Effector memory CD8-positive, alpha-beta T cell (primary cell): ENCODE measurements at regions not wholly inside any gene's neighbourhood (a gene's known extent, or its start where the extent isn't known, plus 50 kb on each side); places are given as distances from the start of the nearest gene placed in this dataset.
"Not testable (repeated sequence)": the region's sequence is repeated elsewhere in the genome, so short reads cannot be mapped to it uniquely, and the experiment has no call there.

Experiments
- ATAC-seq: fragments of 150-1000 bp; cut with Tn5 transposase; replicated peaks from 2 replicates; pipeline ENCODE4 v1.10.0; 2021; ENCODE audit warnings: mild to moderate bottlenecking, moderate library complexity
- DNase-seq, 3 experiments: peaks; one replicate each; pipeline ENCODE4 v3.0.0; 2021
- H3K27ac Mint-ChIP-seq, 2 donors: one replicate each; pipeline ENCODE4 v1.8.0; 2022; ENCODE audit warnings: mild to moderate bottlenecking in 2 of 2, mixed read lengths in 2 of 2, moderate library complexity in 2 of 2
- H3K27me3 Mint-ChIP-seq, 2 donors: one replicate each; pipeline ENCODE4 v1.8.0; 2022; ENCODE audit warnings: mixed read lengths in 2 of 2
- H3K36me3 Mint-ChIP-seq: one replicate; pipeline ENCODE4 v1.8.0; 2022; ENCODE audit warnings: mild to moderate bottlenecking, moderate library complexity, mixed read lengths; ENCODE audit not compliant: insufficient read depth
- H3K4me1 Mint-ChIP-seq, 2 donors: one replicate each; pipeline ENCODE4 v1.8.0; 2022; ENCODE audit warnings: low read depth in 2 of 2, mixed read lengths in 2 of 2
- H3K4me3 Mint-ChIP-seq, 2 donors: one replicate each; pipeline ENCODE4 v1.8.0; 2022; ENCODE audit warnings: mild to moderate bottlenecking in 2 of 2, mixed read lengths in 2 of 2, moderate library complexity in 2 of 2
- H3K9me3 Mint-ChIP-seq, 2 donors: one replicate each; pipeline ENCODE4 v1.8.0; 2022; ENCODE audit warnings: mixed read lengths in 2 of 2

DNA sequence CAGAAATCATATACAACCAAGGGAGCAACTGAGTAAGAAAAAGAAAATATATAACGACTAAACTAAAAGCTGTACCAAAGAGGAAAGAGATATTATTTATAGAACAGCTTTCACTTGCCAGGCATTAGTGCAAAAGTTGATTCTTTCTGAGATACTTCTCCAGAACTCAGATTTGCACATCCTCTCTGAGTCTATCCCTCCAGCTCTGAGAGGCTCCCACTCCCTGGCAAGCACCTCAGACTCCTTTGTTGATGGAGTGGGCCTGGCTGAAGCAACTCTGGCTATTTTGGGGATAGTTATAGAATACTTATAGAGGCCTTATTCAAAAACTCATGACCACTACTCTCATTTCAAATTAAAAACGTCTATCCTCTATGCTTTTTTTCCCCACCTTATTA, 501.6 kb upstream of the TNP1 start:
- Mint-ChIP-seq H3K4me3 (no peak overlapping the region), H3K4me1 (no peaks in the 10 kb centered on the region), H3K27ac (no peak overlapping the region), H3K36me3 (no peaks in the 10 kb centered on the region), H3K9me3 (peaks cover 0 to 3% of the 10 kb centered on the region in 2 donors), H3K27me3 (no peaks in the 10 kb centered on the region)
- ATAC-seq, result no peak
- no peak for DNase-seq

DNA sequence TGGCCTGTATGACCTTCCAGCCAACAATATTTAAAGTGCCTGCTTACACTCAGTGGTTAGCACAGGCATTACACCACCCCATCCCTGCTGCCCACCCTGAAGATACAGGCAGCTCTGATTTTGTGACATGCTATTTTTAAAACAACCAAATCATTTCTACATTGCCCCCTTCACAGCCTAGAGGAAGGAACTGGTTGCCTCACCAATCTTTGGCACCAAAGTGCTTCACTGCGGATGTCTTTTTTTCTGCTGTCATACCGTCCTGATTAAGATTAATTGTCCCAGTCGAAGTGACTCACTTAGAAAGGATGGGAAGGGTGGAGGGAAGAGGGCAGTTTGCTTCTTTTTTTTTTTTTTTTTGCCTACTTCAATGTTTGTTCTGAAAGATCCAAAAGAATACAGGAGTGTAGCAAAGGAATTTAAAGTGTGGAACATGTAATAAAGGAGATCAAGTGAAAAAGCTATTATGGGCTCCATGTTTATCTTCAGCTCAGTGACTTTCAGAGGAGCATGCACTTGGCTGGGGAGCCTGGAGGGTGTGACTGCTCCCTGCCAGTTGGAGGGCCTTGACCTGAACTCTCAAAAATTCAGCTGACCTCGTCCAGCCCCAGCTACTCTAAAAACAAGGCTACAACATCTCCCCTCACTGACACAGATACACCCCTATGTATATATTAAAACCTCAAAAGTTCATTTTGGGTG, 501.1 kb upstream of the TNP1 start:
- H3K4me1 Mint-ChIP-seq, result no peaks in the 10 kb centered on the region
- ATAC-seq, result no peak
- no peak for DNase-seq
- H3K9me3 Mint-ChIP-seq, result peaks cover 0 to 3% of the 10 kb centered on the region in 2 donors
- H3K4me3 Mint-ChIP-seq, result no peak overlapping the region
- H3K27ac Mint-ChIP-seq, result no peak overlapping the region
- no peaks in the 10 kb centered on the region for H3K36me3 Mint-ChIP-seq
- no peaks in the 10 kb centered on the region for H3K27me3 Mint-ChIP-seq

DNA sequence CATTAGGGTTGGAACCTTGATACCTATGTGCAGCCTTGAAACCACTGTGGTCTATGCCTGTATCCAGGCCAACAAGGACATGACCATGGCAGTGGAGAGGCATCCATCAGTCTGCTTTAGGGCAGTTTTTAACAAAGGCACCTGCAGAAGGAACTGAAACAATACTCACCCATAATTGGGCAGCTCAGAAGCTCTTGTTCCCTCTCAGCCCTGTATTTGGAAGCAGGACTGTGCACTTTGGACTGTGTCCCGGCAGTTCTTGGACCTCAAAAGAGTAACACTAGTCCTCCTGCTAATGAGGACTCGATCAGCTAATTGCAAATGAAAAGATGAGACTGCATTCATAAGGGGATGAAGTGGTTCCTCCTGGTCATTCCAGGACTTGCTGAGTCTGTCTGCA, 500.2 kb upstream of the TNP1 start:
- no peaks in the 10 kb centered on the region for H3K4me1 Mint-ChIP-seq
- peaks cover 0 to 4% of the 10 kb centered on the region in 2 donors for H3K27me3 Mint-ChIP-seq
- ATAC-seq (no peak), DNase-seq (no peak)
- H3K9me3 Mint-ChIP-seq, result peaks cover 0 to 3% of the 10 kb centered on the region in 2 donors
- H3K27ac Mint-ChIP-seq, result no peak overlapping the region
- no peaks in the 10 kb centered on the region for H3K36me3 Mint-ChIP-seq
- H3K4me3 Mint-ChIP-seq, result no peak overlapping the region

DNA sequence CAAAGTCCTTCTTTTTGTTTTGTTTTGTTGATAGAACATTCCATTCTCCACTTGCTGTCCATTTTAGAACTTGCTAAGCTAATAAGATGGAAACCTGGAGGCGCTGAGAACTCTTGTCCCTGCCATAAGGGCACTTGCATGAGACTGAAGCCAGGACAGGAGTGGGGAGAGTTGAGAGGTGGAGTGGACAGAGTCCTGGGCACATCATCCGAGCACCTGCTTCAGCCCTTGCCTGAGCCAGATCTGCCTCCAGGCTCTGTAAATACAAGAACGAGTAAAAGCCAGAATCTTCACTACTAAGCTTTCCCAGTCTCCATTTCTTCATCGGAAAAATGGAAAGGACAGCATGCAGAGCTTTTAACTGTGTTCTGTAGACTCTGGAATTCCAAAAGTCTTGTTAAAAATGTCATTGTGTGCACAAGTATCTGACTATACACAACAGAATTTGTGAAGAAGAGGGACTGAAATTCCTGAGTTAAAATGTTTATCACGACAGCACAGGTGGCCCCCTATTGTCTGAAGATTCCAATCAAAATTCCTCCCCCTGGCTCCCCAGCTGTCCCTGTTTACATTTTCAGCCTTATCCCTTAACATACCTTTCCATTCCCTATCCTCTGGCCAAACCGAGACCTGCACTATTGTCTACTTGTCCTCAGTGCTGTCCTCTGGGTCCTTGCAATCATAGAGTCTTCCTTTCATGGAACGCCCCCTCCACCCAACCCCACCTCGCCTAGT, 498.2 kb upstream of the TNP1 start:
- Mint-ChIP-seq H3K36me3 (no peaks in the 10 kb centered on the region), H3K4me1 (no peaks in the 10 kb centered on the region), H3K27ac (no peak overlapping the region), H3K9me3 (peaks cover 3 to 7% of the 10 kb centered on the region in 2 donors), H3K27me3 (peaks cover 0 to 12% of the 10 kb centered on the region in 2 donors), H3K4me3 (no peak overlapping the region)
- DNase-seq (no peak), ATAC-seq (no peak)

DNA sequence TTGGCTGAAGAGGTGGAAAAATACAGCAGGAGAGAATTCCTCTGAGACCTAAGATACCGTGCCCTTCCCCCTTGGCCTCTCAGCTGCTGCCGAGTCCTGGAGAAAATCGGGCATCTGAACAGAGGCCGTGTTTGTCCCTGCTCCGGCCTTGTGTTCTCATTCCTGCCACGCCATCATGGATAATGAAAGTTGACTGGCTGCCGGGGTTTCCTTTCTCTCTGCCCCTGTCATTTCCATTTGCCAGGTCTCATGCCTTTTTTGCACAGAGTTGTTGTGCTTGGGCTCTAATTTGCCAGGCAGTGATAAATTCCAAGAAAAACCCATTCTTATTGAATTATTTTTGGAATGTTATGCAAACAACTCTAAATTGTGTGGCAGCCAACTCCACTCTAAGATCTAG, 496.9 kb upstream of the TNP1 start:
- H3K36me3 Mint-ChIP-seq, result no peaks in the 10 kb centered on the region
- no peak overlapping the region for H3K4me3 Mint-ChIP-seq
- peaks cover 0 to 12% of the 10 kb centered on the region in 2 donors for H3K27me3 Mint-ChIP-seq
- H3K4me1 Mint-ChIP-seq, result no peaks in the 10 kb centered on the region
- peaks cover 3 to 7% of the 10 kb centered on the region in 2 donors for H3K9me3 Mint-ChIP-seq
- DNase-seq (no peak), ATAC-seq (no peak)
- no peak overlapping the region for H3K27ac Mint-ChIP-seq

DNA sequence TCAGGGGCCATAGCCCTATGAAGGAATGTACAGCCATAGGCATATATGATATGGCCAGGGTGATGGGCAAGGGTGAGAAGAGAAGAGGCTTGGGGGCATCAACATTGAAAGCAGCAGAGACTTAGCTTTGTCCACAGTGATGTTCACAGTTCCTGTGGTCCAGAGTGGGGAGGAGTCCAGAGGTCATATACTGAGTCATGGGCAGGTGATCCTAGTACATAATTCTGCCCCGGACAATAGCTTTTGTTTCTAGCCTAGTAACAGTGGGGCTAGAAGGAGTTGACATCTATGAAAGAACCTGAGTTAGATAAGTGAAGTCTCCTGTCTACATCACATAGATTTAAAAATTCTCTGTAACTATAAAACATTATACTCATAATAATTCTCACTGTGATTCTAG, 496.3 kb upstream of the TNP1 start:
- DNase-seq, result no peak
- peaks cover 3 to 7% of the 10 kb centered on the region in 2 donors for H3K9me3 Mint-ChIP-seq
- peaks cover 0 to 12% of the 10 kb centered on the region in 2 donors for H3K27me3 Mint-ChIP-seq
- H3K4me1 Mint-ChIP-seq, result no peaks in the 10 kb centered on the region
- no peak overlapping the region for H3K4me3 Mint-ChIP-seq
- ATAC-seq, result no peak
- no peaks in the 10 kb centered on the region for H3K36me3 Mint-ChIP-seq
- H3K27ac Mint-ChIP-seq, result no peak overlapping the region

DNA sequence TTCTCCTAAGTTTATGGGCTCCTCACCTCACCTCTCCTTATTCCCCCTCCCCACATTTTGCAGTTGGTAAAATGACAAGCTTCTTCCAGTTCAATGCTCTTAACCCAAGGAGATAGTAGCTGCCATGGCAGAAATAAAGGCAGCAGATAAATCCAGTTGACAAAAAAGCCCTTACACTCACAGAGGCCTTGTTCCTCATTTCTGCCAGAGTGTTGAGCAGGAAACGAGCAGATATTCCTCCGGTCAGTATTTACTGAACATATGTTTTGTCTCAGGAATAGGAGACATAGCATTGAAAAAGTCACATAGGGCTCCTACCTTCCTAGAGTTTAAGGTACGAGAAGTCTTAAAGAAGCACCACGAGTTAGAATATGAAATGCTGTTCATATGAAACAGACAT, 493.7 kb upstream of the TNP1 start:
- H3K9me3 Mint-ChIP-seq, result peaks cover 5 to 15% of the 10 kb centered on the region in 2 donors
- DNase-seq (no peak), ATAC-seq (no peak)
- no peaks in the 10 kb centered on the region for H3K36me3 Mint-ChIP-seq
- H3K4me3 Mint-ChIP-seq, result no peak overlapping the region
- peaks cover 0 to 12% of the 10 kb centered on the region in 2 donors for H3K27me3 Mint-ChIP-seq
- H3K27ac Mint-ChIP-seq, result no peak overlapping the region
- H3K4me1 Mint-ChIP-seq, result no peaks in the 10 kb centered on the region

DNA sequence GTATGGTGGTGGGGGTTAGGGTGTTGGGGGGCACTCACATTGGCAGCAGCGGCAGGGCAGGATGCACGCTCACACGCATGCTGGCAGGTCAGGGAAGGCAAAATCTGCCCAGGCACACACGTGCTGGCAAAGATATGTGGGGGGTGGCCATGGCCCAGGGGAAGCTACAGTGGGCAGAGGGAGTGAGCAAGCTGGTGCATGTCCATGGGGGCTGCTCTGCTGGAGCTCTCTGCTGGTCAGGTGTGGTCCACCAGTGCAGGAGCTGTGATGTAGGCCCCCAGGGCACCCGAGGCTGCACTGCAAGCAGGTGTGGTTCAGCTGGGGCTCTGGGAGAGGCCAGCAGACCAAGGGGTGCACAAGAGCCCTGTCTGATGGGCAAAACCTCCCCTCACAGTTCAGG, 491.5 kb upstream of the TNP1 start:
- no peak for ATAC-seq
- Mint-ChIP-seq H3K4me1 (no peaks in the 10 kb centered on the region), H3K27me3 (peaks cover 0 to 12% of the 10 kb centered on the region in 2 donors), H3K4me3 (no peak overlapping the region), H3K36me3 (no peaks in the 10 kb centered on the region), H3K27ac (no peak overlapping the region), H3K9me3 (peaks cover 2 to 15% of the 10 kb centered on the region in 2 donors)
- DNase-seq, result no peak

DNA sequence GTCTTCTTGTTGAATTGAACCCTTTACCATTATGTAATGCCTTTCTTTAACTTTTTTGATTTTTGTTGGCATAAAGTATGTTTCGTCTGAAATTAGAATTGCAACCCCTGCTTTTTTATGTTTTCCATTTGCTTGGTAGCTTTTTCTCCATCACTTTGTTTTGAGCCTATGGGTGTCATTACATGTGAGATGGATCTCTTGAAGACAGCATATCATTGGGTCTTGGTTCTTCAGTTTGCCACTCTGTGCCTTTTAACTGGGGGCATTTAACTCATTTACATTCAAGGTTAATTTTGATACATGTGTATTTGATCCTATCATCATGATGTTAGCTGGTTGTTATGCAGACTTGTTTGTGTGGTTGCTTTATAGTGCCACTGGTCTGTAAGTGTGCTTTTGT, 489.4 kb upstream of the TNP1 start:
- Mint-ChIP-seq H3K27ac (no peak overlapping the region), H3K36me3 (no peaks in the 10 kb centered on the region), H3K4me1 (no peaks in the 10 kb centered on the region), H3K4me3 (no peak overlapping the region), H3K9me3 (peaks cover 2 to 8% of the 10 kb centered on the region in 2 donors), H3K27me3 (no peaks in the 10 kb centered on the region)
- no peak for ATAC-seq
- no peak for DNase-seq

DNA sequence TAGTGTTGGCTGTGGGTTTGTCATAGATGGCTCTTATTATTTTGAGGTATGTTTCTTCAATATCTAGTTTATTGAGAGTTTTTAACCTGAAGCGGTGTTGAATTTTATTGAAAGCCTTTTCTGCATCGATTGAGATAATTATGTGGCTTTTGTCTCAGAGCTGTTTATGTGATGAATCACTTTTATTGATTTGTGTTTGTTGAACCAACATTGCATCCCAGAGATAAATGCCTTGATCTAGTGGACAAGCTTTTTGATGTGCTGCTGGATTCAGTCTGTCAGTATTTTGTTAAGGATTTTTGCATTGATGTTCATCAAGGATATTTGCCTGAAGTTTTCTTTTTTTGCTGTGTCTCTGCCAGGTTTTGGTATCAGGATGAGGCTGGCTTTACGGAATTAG, 487.8 kb upstream of the TNP1 start:
- H3K36me3 Mint-ChIP-seq, H3K9me3 Mint-ChIP-seq, H3K4me3 Mint-ChIP-seq, DNase-seq, ATAC-seq, H3K27ac Mint-ChIP-seq, H3K4me1 Mint-ChIP-seq, H3K27me3 Mint-ChIP-seq: not testable (repeated sequence)

DNA sequence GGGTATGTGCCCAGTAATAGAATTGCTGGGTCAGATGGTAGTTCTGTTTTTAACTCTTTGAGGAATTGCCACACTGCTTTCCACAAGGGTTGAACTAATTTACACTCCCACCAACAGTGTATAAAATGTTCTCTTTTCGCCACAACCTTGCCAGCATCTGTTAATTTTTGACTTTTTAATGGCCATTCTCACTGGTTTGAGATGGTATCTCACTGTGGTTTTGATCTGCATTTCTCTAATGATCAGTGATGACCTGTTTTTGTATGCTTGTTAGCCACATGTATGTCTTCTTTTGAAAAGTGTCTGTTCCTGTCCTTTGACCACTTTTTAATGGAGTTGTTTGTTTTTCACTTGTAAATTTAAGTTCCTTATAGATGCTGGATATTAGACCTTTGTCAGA, 486.2 kb upstream of the TNP1 start:
- not testable (repeated sequence) for H3K27me3 Mint-ChIP-seq, H3K4me1 Mint-ChIP-seq, ATAC-seq, H3K27ac Mint-ChIP-seq, H3K4me3 Mint-ChIP-seq, H3K9me3 Mint-ChIP-seq, DNase-seq, H3K36me3 Mint-ChIP-seq

DNA sequence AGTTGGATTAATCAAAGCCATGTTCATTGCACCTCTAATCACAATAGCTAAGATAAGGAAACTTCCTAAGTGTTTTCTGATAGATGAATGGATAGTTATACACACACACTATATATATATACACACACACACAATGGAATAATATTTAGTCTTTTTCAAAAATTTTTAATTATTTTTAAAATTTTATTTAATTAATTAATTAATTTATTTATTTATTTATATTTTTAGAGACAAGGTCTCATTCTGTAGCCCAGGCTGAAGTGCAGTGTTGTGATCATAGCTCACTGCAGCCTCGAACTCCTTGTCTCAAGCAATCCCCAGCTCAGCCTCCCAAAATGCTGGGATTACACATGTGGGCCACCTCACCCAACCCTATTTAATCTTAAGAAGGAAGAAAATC, 481.0 kb upstream of the TNP1 start:
- Mint-ChIP-seq H3K9me3 (peaks cover 0 to 1% of the 10 kb centered on the region in 2 donors), H3K4me3 (no peak overlapping the region), H3K4me1 (no peaks in the 10 kb centered on the region), H3K27me3 (no peaks in the 10 kb centered on the region), H3K36me3 (no peaks in the 10 kb centered on the region), H3K27ac (no peak overlapping the region)
- DNase-seq, result no peak
- no peak for ATAC-seq

DNA sequence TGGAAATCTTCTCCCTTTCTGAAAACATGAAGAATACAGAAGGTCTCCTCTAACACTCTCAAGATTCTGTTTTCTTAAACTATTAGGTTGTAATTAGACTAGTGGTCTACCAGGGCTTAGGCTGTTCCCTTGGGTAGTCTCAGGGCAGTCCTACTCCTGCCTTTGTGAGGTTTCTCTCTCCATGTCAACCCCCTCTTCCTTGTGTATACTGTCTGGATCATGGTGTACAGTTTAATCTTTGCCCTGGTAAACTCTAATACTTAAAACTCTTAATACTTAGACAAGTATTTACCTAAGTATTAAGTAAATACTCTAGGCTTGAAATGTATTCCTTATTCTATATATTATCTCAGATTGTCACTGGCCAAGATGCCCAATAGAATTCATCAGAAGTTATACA, 480.3 kb upstream of the TNP1 start:
- ATAC-seq (no peak), DNase-seq (no peak)
- Mint-ChIP-seq H3K36me3 (no peaks in the 10 kb centered on the region), H3K4me1 (no peaks in the 10 kb centered on the region), H3K4me3 (no peak overlapping the region), H3K27ac (no peak overlapping the region), H3K27me3 (no peaks in the 10 kb centered on the region), H3K9me3 (peaks cover 0 to 1% of the 10 kb centered on the region in 2 donors)

DNA sequence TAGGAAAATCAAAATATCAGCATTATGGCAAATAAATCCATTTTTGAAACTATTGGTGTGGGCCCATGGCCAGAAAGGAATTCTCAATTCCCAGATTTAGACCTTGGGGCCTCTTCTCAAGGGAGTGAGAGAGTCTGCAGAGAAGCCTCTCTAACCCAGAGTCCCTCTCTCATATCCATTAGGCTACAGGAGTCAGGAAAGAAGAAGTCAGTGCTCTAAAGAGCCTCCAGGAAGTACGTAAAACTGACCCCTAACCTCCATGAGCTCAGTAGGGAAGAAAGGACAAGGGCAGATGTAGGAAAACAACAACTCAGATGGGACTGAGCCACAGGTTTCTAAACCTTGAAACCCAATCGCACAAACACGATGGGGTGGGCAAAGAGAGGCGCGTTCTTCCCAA, 479.9 kb upstream of the TNP1 start:
- H3K27ac Mint-ChIP-seq, result no peak overlapping the region
- peaks cover 0 to 1% of the 10 kb centered on the region in 2 donors for H3K9me3 Mint-ChIP-seq
- no peak for DNase-seq

More for the DNA sequence above, 479.9 kb upstream of the TNP1 start:
- no peaks in the 10 kb centered on the region for H3K4me1 Mint-ChIP-seq
- no peak for ATAC-seq
- no peak overlapping the region for H3K4me3 Mint-ChIP-seq
- H3K27me3 Mint-ChIP-seq, result no peaks in the 10 kb centered on the region
- no peaks in the 10 kb centered on the region for H3K36me3 Mint-ChIP-seq
